CD14-positive monocyte (primary cell): ENCODE measurements at regions not wholly inside any gene's neighbourhood (a gene's known extent, or its start where the extent isn't known, plus 50 kb on each side); places are given as distances from the start of the nearest gene placed in this dataset.

Experiments
- DNase-seq, 3 donors: peaks; one replicate each; pipeline ENCODE4 v3.0.0-alpha.2; 2011 to 2022
- H2AFZ ChIP-seq: 2 replicates; pipeline ENCODE4 v1.6.0; 2012; ENCODE audit warnings: mild to moderate bottlenecking, low read depth, low read length, inconsistent platforms; ENCODE audit not compliant: insufficient read depth, poor library complexity, severe bottlenecking
- H3K27ac ChIP-seq, 2 donors: 1 replicate in 1 of 2; 2 replicates in 1 of 2; pipeline ENCODE4 v1.5.1; 2012 to 2013; ENCODE audit warnings: low read length in 2 of 2, control low read depth in 1 of 2, inconsistent platforms in 1 of 2, low read depth in 1 of 2, mild to moderate bottlenecking in 1 of 2
- H3K27me3 ChIP-seq, 2 donors: one replicate each; pipeline versions ENCODE4 v1.6.0 to v1.6.1; 2011 to 2013; ENCODE audit warnings: low read length in 2 of 2; ENCODE audit not compliant: control insufficient read depth in 2 of 2, insufficient read depth in 2 of 2
- H3K36me3 ChIP-seq, 2 donors: replicated peaks in 1 of 2; 1 replicate in 1 of 2; 2 replicates in 1 of 2; pipeline versions ENCODE4 v1.5.1 to v1.6.1; 2012 to 2013; ENCODE audit warnings: low read length in 2 of 2, control low read depth in 1 of 2, inconsistent platforms in 1 of 2, mild to moderate bottlenecking in 1 of 2; ENCODE audit not compliant: insufficient read depth in 2 of 2, control insufficient read depth in 1 of 2
- H3K4me1 ChIP-seq, 2 donors: 1 replicate in 1 of 2; 2 replicates in 1 of 2; pipeline versions ENCODE4 v1.5.1 to v1.6.1; 2012 to 2013; ENCODE audit warnings: low read length in 2 of 2, control low read depth in 1 of 2, inconsistent platforms in 1 of 2, mild to moderate bottlenecking in 1 of 2, moderate library complexity in 1 of 2; ENCODE audit not compliant: insufficient read depth in 2 of 2, control insufficient read depth in 1 of 2
- H3K4me2 ChIP-seq: replicated peaks from 2 replicates; pipeline ENCODE3; 2012; ENCODE audit warnings: low read length, moderate library complexity, mild to moderate bottlenecking; ENCODE audit not compliant: poor library complexity, severe bottlenecking; ENCODE audit errors: extremely low read depth
- H3K4me3 ChIP-seq, 3 experiments: fragments of 200-600 bp in 1 of 3; sonication (generic) in 1 of 3; replicated peaks in 1 of 3; 1 replicate in 2 of 3; 2 replicates in 1 of 3; pipeline ENCODE4 v1.5.1; 2011 to 2013; ENCODE audit warnings: low read length in 3 of 3, mild to moderate bottlenecking in 3 of 3, control low read depth in 2 of 3, low read depth in 2 of 3, inconsistent platforms in 1 of 3, moderate library complexity in 1 of 3
- H3K79me2 ChIP-seq: 2 replicates; pipeline ENCODE4 v1.6.0; 2012; ENCODE audit warnings: mild to moderate bottlenecking, control low read depth, inconsistent platforms, low read length, moderate library complexity; ENCODE audit not compliant: insufficient read depth
- H3K9ac ChIP-seq: 2 replicates; pipeline ENCODE4 v1.6.0; 2017; ENCODE audit warnings: low read length, mild to moderate bottlenecking; ENCODE audit not compliant: insufficient read depth, poor library complexity, severe bottlenecking
- H3K9me3 ChIP-seq, 2 donors: replicated peaks in 1 of 2; 1 replicate in 1 of 2; 2 replicates in 1 of 2; pipeline versions ENCODE4 v1.5.1 to v1.6.1; 2012 to 2013; ENCODE audit warnings: low read length in 2 of 2, control low read depth in 1 of 2; ENCODE audit not compliant: control insufficient read depth in 1 of 2, insufficient read depth in 1 of 2
- H4K20me1 ChIP-seq: 2 replicates; pipeline ENCODE4 v1.6.0; 2012; ENCODE audit warnings: mild to moderate bottlenecking, low read length, control low read depth, moderate library complexity; ENCODE audit not compliant: insufficient read depth
- H3K27ac Mint-ChIP-seq, 7 donors: one replicate each; pipeline ENCODE4 v1.8.0; 2020; ENCODE audit warnings: mild to moderate bottlenecking in 7 of 7, mixed read lengths in 7 of 7, moderate library complexity in 6 of 7, inconsistent platforms in 2 of 7
- H3K27me3 Mint-ChIP-seq, 3 donors: one replicate each; pipeline ENCODE4 v1.8.0; 2021 to 2022; ENCODE audit warnings: low read depth in 3 of 3, mild to moderate bottlenecking in 3 of 3, mixed read lengths in 3 of 3, moderate library complexity in 3 of 3, inconsistent platforms in 1 of 3
- H3K36me3 Mint-ChIP-seq, 2 donors: one replicate each; pipeline ENCODE4 v1.8.0; 2020; ENCODE audit warnings: mixed read lengths in 2 of 2, inconsistent platforms in 1 of 2, mild to moderate bottlenecking in 1 of 2
- H3K4me1 Mint-ChIP-seq: one replicate; pipeline ENCODE4 v1.8.0; 2020; ENCODE audit warnings: mild to moderate bottlenecking, mixed read lengths
- H3K4me3 Mint-ChIP-seq, 2 donors: one replicate each; pipeline ENCODE4 v1.8.0; 2020; ENCODE audit warnings: mild to moderate bottlenecking in 2 of 2, mixed read lengths in 2 of 2, moderate library complexity in 1 of 2
- H3K9me3 Mint-ChIP-seq, 7 donors: one replicate each; pipeline ENCODE4 v1.8.0; 2020 to 2022; ENCODE audit warnings: mixed read lengths in 7 of 7, mild to moderate bottlenecking in 6 of 7, moderate library complexity in 6 of 7, inconsistent platforms in 2 of 7
- CTCF ChIP-seq: fragments of 200-600 bp; IDR thresholded peaks from one replicate; pipeline ENCODE4 v1.8.0; 2022; ENCODE audit warnings: antibody characterized with exemption, mild to moderate bottlenecking
- WGBS: methylation state at CpG from one replicate; pipeline ENCODE4 v1.1.5; 2013; ENCODE audit warnings: missing lambda C conversion rate; ENCODE audit not compliant: insufficient coverage; 5-methylcytosine and 5-hydroxymethylcytosine counted together
- intact Hi-C, 2 donors: fragments of 100-400 bp; cut with micrococcal nuclease; formaldehyde crosslinking; loops; one replicate each; pipeline versions ENCODE4 v1.15.0 to v1.15.1; 2023

- no peak overlapping the region for H2AFZ ChIP-seq
- no peaks in the 10 kb centered on the region for H3K36me3 Mint-ChIP-seq
- no peak overlapping the region for H3K27ac Mint-ChIP-seq
- intact Hi-C loops = no loop called here
- no peaks in the 10 kb centered on the region for H3K4me1 ChIP-seq
- no peaks in the 10 kb centered on the region for H4K20me1 ChIP-seq
- H3K9me3 Mint-ChIP-seq = peaks cover 3 to 20% (median 13%) of the 10 kb centered on the region in 7 donors
- DNase-seq = no peak
- peaks cover 4 to 36% of the 10 kb centered on the region in 2 donors for H3K27me3 ChIP-seq
- WGBS = 67% methylated on average over 8 of the region's 8 CpGs
- no peaks in the 10 kb centered on the region for H3K36me3 ChIP-seq
- H3K79me2 ChIP-seq = no peaks in the 10 kb centered on the region
- no peaks in the 10 kb centered on the region for H3K4me1 Mint-ChIP-seq
- peak overlapping the region in 1 of 2 donors; percentile 27 for H3K4me3 Mint-ChIP-seq
- H3K27me3 Mint-ChIP-seq = peaks cover 24 to 49% (median 38%) of the 10 kb centered on the region in 3 donors
- H3K4me2 ChIP-seq = no peak overlapping the region
- no peak for TF ChIP-seq CTCF
- no peak overlapping the region for H3K4me3 ChIP-seq
- no peak overlapping the region for H3K9ac ChIP-seq
- H3K9me3 ChIP-seq = peaks cover 0 to 5% of the 10 kb centered on the region in 2 donors
- H3K27ac ChIP-seq = no peak overlapping the region
Observed at GRCh38 chr19:5392486-5392885, 51.9 kb upstream of the PTPRS start.

GRCh38 chr19:5393088-5393487, 52.5 kb upstream of the PTPRS start:
- Histone ChIP-seq H3K27ac (no peak overlapping the region), H4K20me1 (no peaks in the 10 kb centered on the region), H3K4me2 (no peak overlapping the region), H3K9me3 (peaks cover 0 to 5% of the 10 kb centered on the region in 2 donors), H3K36me3 (no peaks in the 10 kb centered on the region), H3K4me1 (no peaks in the 10 kb centered on the region), H2AFZ (no peak overlapping the region), H3K4me3 (no peak overlapping the region), H3K27me3 (peaks cover 10 to 41% of the 10 kb centered on the region in 2 donors), H3K9ac (no peak overlapping the region), H3K79me2 (no peaks in the 10 kb centered on the region)
- intact Hi-C loops = no loop called here
- Mint-ChIP-seq H3K27me3 (peaks cover 29 to 54% (median 41%) of the 10 kb centered on the region in 3 donors), H3K36me3 (no peaks in the 10 kb centered on the region), H3K4me1 (no peaks in the 10 kb centered on the region), H3K9me3 (peaks cover 3 to 19% (median 11%) of the 10 kb centered on the region in 7 donors), H3K27ac (no peak overlapping the region), H3K4me3 (no peak overlapping the region)
- WGBS = 55% methylated on average over 5 of the region's 6 CpGs
- TF ChIP-seq CTCF = no peak
- DNase-seq = no peak
